Common myeloid progenitor, CD34-positive (primary cell): ENCODE measurements at regions not wholly inside any gene's neighbourhood (a gene's known extent, or its start where the extent isn't known, plus 50 kb on each side); places are given as distances from the start of the nearest gene placed in this dataset.

Source experiments
- CTCF ChIA-PET: fragments of 350-600 bp; sonication (Branson Sonifier 250); formaldehyde crosslinking; loops from one replicate; lab custom pipeline; 2021; ENCODE audit warnings: antibody characterized with exemption; lab: Charles Lee
- POLR2A ChIA-PET: fragments of 350-600 bp; sonication (Branson Sonifier 250); formaldehyde crosslinking; loops from one replicate; lab custom pipeline; 2021; ENCODE audit warnings: antibody characterized with exemption; lab: Charles Lee
- DNase-seq, 3 donors: peaks; one replicate each; pipeline versions ENCODE4 v3.0.0 to v3.0.0-alpha.2; 2013
- H3K27ac ChIP-seq, 2 experiments: 1 replicate in 1 of 2; 2 replicates in 1 of 2; pipeline ENCODE4 v1.7.0; 2013; ENCODE audit warnings: inconsistent platforms in 2 of 2, low read length in 2 of 2, mild to moderate bottlenecking in 2 of 2, low read depth in 1 of 2, moderate library complexity in 1 of 2; ENCODE audit not compliant: severe bottlenecking in 2 of 2, insufficient read depth in 1 of 2, poor library complexity in 1 of 2
- H3K27me3 ChIP-seq, 5 experiments: replicated peaks in 2 of 5; 1 replicate in 3 of 5; 2 replicates in 2 of 5; pipeline versions ENCODE4 v1.6.1 to v1.7.0; 2013; ENCODE audit warnings: low read length in 4 of 5, mild to moderate bottlenecking in 2 of 5, moderate library complexity in 2 of 5, inconsistent platforms in 1 of 5; ENCODE audit not compliant: insufficient read depth in 5 of 5, control insufficient read depth in 4 of 5
- H3K36me3 ChIP-seq, 4 experiments: 1 replicate in 2 of 4; 2 replicates in 2 of 4; pipeline versions ENCODE4 v1.6.1 to v1.7.0; 2013; ENCODE audit warnings: low read length in 3 of 4, control low read depth in 1 of 4, mild to moderate bottlenecking in 1 of 4; ENCODE audit not compliant: control insufficient read depth in 4 of 4, insufficient read depth in 4 of 4
- H3K4me1 ChIP-seq, 4 experiments: 1 replicate in 3 of 4; 2 replicates in 1 of 4; pipeline versions ENCODE4 v1.6.1 to v1.7.1; 2013; ENCODE audit warnings: low read length in 3 of 4, mild to moderate bottlenecking in 3 of 4, control low read depth in 1 of 4, inconsistent platforms in 1 of 4, moderate library complexity in 1 of 4; ENCODE audit not compliant: control insufficient read depth in 4 of 4, insufficient read depth in 4 of 4; ENCODE audit errors: control extremely low read depth in 1 of 4
- H3K4me3 ChIP-seq, 7 experiments: 1 replicate in 4 of 7; 2 replicates in 3 of 7; pipeline versions ENCODE4 v1.5.1 to v1.7.0; 2013; ENCODE audit warnings: mild to moderate bottlenecking in 7 of 7, low read length in 6 of 7, moderate library complexity in 6 of 7, inconsistent platforms in 2 of 7, low read depth in 2 of 7, control low read depth in 1 of 7; ENCODE audit not compliant: insufficient read depth in 4 of 7, control insufficient read depth in 1 of 7; ENCODE audit errors: extremely low read depth in 1 of 7
- H3K9me3 ChIP-seq, 5 experiments: 1 replicate in 4 of 5; 2 replicates in 1 of 5; pipeline versions ENCODE4 v1.6.1 to v1.7.1; 2013; ENCODE audit warnings: low read length in 4 of 5, mild to moderate bottlenecking in 2 of 5, inconsistent platforms in 1 of 5, low read depth in 1 of 5, moderate library complexity in 1 of 5; ENCODE audit not compliant: control insufficient read depth in 4 of 5, insufficient read depth in 2 of 5; ENCODE audit errors: control extremely low read depth in 1 of 5
- WGBS: methylation state at CpG from one replicate; pipeline ENCODE4 v1.1.5; 2013; ENCODE audit not compliant: insufficient coverage; 5-methylcytosine and 5-hydroxymethylcytosine counted together

DNA sequence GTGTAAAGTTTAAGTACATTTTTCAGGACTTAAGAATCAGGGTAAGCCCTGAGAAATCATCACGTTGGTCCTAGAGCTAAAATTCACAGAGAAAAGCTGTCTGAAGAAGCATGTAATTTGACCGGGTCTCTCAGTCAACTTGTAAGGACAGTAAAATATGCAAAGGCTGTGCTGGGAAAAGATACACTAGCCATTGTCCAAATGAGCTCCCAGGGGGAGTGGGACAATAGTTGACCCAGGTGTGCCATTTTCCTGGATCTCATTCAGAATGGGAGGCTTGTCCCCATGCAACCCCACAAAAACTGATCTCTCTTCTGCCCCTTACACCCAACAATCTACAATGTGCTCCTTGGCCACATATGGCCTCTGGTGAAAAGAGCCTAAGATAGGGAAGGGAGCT lies 437.9 kb downstream of the KLF12 start:
- Histone ChIP-seq H3K4me1 (no peaks in the 10 kb centered on the region), H3K27me3 (no peaks in the 10 kb centered on the region), H3K4me3 (no peak overlapping the region), H3K36me3 (peaks cover 0 to 10% (median 0%) of the 10 kb centered on the region in 4 experiments), H3K9me3 (no peaks in the 10 kb centered on the region), H3K27ac (no peak overlapping the region)
- POLR2A ChIA-PET, result no interaction called here
- WGBS, result 91% methylated on average over 2 of the region's 2 CpGs
- CTCF ChIA-PET, result interaction anchor here (1.1 to 1.2 kb wide), 2 partner anchors 11 to 856 kb away, joined by 3 read pairs; no protein-coding TSS in a partner anchor
- DNase-seq, result no peak

DNA sequence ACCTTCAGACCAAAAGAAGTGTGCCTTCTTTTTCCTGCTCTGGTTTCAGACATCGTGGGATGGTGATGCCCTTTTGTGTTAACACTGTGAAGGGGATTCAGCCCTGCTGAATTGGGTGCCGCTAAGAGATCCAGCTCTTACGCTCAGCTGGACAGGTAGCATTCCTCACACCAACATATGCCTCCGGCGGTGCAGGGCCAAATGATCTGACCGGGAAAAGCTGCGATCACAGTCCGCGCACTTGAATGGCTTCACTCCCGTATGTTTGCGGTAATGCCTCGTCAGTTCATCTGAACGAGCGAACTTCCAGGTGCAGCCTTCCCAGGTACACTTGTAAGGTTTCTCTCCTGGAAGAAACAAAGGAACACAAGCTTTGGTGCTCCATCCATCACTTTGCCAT lies 438.9 kb downstream of the KLF12 start:
- Histone ChIP-seq H3K4me1 (no peaks in the 10 kb centered on the region), H3K9me3 (no peaks in the 10 kb centered on the region), H3K27ac (no peak overlapping the region), H3K36me3 (peaks cover 0 to 10% (median under 1%) of the 10 kb centered on the region in 4 experiments), H3K4me3 (no peak overlapping the region), H3K27me3 (no peaks in the 10 kb centered on the region)
- 99% methylated on average over 14 of the region's 14 CpGs for WGBS
- ChIA-PET CTCF (no interaction called here), POLR2A (no interaction called here)
- no peak for DNase-seq

DNA sequence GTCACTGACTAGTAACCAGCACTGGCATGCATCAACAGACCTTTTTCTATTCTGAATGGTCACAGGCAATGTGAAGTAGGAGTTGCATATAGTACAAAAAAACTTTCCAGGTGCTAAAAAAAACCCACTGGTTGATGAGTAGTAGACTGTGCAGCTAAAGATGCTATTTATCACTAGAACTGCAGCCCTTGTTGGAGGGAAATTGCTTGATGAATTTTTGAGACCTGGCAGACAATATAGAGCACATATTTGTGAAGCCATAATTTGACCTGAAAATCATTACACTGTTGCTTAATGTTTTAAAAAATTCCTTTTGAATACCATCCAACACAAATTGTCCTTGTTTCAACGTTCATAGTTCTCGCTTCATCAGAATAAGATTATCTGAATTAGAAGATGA lies 441.0 kb downstream of the KLF12 start:
- Histone ChIP-seq H3K36me3 (peaks cover 0 to 10% (median under 1%) of the 10 kb centered on the region in 4 experiments), H3K9me3 (no peaks in the 10 kb centered on the region), H3K4me3 (no peak overlapping the region), H3K27me3 (no peaks in the 10 kb centered on the region), H3K4me1 (no peaks in the 10 kb centered on the region), H3K27ac (no peak overlapping the region)
- POLR2A ChIA-PET, result no interaction called here
- no peak for DNase-seq
- WGBS, result no CpG with 5 or more reads among the region's 2 CpGs
- CTCF ChIA-PET, result no interaction called here

DNA sequence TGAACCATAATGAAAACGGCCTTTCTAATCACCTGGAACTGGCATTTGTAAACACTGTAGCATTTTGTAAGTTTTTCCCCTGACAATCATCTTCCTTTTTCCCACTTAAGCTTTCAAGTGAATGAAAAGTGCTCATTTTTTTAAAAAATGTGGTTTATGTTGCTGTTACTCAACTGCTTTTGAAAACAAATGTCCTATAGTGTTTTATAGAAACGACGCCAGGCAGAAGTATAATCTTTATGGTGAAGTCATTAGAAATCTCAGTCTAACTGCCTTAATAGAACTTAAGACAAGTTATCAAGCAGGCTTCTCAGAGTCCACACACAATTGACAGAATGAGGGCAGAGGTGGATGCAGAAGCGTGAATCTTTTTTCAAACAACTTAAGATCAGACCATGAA lies 442.3 kb downstream of the KLF12 start:
- H3K27me3 ChIP-seq, result no peaks in the 10 kb centered on the region
- H3K36me3 ChIP-seq, result peaks cover 0 to 10% (median under 1%) of the 10 kb centered on the region in 4 experiments
- ChIA-PET CTCF (interaction anchor here (0.5 kb wide), 1 partner anchor 648 kb away, joined by 5 read pairs; no protein-coding TSS in a partner anchor), POLR2A (no interaction called here)
- no peak for DNase-seq
- no peak overlapping the region for H3K4me3 ChIP-seq
- 100% methylated on average over 2 of the region's 4 CpGs for WGBS
- no peaks in the 10 kb centered on the region for H3K4me1 ChIP-seq
- no peaks in the 10 kb centered on the region for H3K9me3 ChIP-seq
- no peak overlapping the region for H3K27ac ChIP-seq

DNA sequence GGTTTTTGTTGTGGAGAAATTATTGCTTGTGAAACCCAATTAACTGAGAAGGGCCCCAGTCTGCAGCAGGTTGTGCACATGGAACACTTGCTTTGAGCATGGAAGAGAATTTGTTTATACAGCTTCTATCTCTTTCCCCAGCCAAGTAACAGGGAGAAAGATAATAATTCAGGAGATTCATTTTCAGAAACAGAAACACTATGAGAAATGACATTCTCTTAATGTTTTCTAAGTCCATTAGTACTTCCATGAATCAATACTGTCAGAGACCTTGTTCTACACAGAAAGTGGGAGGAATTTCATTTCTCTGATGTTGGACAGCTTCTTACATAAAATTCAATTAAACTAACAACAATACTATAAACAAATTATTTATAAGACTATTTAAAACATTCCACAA lies 446.3 kb downstream of the KLF12 start:
- Histone ChIP-seq H3K27me3 (no peaks in the 10 kb centered on the region), H3K9me3 (peaks cover 0 to 1% (median 0%) of the 10 kb centered on the region in 5 experiments), H3K4me3 (no peak overlapping the region), H3K36me3 (peaks cover 0 to 2% (median 0%) of the 10 kb centered on the region in 4 experiments), H3K27ac (no peak overlapping the region), H3K4me1 (no peaks in the 10 kb centered on the region)
- DNase-seq, result no peak
- POLR2A ChIA-PET, result no interaction called here
- CTCF ChIA-PET, result no interaction called here

DNA sequence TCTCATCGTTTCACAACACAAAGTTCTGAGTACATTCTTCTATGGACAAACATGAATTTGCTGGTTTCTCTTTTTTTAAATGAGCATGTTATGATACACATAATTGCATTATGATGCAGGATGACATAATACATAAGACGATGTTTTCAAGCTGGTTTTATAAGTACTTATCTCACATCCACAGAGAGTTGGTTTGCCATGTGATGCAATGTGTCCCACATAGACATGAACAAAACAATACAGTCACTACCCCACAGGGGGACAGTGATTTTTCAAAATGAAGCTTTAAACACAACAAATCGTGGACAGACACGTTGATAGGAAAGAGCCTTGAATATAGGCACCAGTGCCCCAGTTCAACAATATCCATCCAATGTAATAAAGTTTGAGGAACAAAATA lies 447.1 kb downstream of the KLF12 start:
- no peak overlapping the region for H3K4me3 ChIP-seq
- DNase-seq, result peak in 2 of 3 donors; percentile 7 to 35
- CTCF ChIA-PET, result no interaction called here
- POLR2A ChIA-PET, result no interaction called here
- whole genome bisulfite sequencing, result no CpG with 5 or more reads among the region's 4 CpGs
- H3K9me3 ChIP-seq, result peaks cover 0 to 1% (median 0%) of the 10 kb centered on the region in 5 experiments
- no peak overlapping the region for H3K27ac ChIP-seq
- no peaks in the 10 kb centered on the region for H3K27me3 ChIP-seq
- H3K36me3 ChIP-seq, result peaks cover 0 to 2% (median 0%) of the 10 kb centered on the region in 4 experiments
- H3K4me1 ChIP-seq, result no peaks in the 10 kb centered on the region

DNA sequence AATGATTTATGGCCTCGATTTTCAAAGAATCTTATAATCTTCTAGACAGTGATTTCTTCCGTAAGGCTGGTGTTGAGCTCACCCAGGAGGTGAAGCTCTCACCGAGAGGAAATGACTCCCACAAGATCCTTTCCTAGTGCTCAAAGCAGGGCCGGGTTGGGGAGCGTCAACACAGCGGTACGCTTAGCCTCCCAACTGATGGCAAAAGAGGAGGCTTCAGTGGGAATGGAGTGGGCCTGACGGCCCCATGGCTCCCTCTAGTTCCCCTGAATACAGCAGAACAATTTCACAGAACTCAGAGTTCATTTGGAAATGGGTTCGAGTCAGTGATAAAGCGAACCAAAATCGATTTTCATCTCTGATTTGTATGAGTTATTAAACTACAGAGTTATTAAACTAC lies 449.5 kb downstream of the KLF12 start:
- POLR2A ChIA-PET, result no interaction called here
- CTCF ChIA-PET, result interaction anchor here (1.2 kb wide), 1 partner anchor 15 kb away, joined by 3 read pairs; no protein-coding TSS in a partner anchor
- H3K27me3 ChIP-seq, result no peaks in the 10 kb centered on the region
- no peak overlapping the region for H3K27ac ChIP-seq
- no peak overlapping the region for H3K4me3 ChIP-seq
- H3K4me1 ChIP-seq, result no peaks in the 10 kb centered on the region
- peaks cover 0 to 2% (median 1%) of the 10 kb centered on the region in 4 experiments for H3K36me3 ChIP-seq
- peaks cover 0 to 1% (median 0%) of the 10 kb centered on the region in 5 experiments for H3K9me3 ChIP-seq
- no peak for DNase-seq
- 98% methylated on average over 7 of the region's 11 CpGs for WGBS
